ENCODE measurements at regions not wholly inside any gene's neighbourhood (a gene's known extent, or its start where the extent isn't known, plus 50 kb on each side); places are given as distances from the start of the nearest gene placed in this dataset.

DNA sequence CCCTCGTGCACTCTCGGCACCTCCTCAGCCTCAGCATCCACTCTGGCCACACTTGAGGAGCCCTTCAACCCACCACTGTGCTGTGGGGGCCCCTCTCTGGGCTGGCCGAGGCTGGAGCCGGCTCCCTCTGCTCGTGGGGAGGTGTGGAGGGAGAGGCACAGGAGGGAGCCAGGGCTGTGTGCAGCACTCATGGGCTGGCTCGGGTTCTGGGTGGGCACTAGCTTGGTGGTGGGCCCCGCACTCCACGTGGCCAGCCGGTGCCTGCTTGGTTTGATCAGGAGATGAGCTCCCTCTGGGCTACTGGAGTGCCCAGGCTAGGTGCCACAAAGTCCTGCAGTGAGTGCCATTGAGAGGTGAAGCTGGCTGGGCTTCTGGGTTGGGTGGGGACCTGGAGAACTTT is 949.4 kb upstream of the GJE1 start:
- TF ChIP-seq, protein P1, sequence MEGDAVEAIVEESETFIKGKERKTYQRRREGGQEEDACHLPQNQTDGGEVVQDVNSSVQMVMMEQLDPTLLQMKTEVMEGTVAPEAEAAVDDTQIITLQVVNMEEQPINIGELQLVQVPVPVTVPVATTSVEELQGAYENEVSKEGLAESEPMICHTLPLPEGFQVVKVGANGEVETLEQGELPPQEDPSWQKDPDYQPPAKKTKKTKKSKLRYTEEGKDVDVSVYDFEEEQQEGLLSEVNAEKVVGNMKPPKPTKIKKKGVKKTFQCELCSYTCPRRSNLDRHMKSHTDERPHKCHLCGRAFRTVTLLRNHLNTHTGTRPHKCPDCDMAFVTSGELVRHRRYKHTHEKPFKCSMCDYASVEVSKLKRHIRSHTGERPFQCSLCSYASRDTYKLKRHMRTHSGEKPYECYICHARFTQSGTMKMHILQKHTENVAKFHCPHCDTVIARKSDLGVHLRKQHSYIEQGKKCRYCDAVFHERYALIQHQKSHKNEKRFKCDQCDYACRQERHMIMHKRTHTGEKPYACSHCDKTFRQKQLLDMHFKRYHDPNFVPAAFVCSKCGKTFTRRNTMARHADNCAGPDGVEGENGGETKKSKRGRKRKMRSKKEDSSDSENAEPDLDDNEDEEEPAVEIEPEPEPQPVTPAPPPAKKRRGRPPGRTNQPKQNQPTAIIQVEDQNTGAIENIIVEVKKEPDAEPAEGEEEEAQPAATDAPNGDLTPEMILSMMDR (IDR thresholded peaks at IDR 0.05; ENCODE audit: low read length) = no peak
- no peak for TF ChIP-seq EZH2 (IDR thresholded peaks at IDR 0.05; ENCODE audit: borderline replicate concordance, low read length)
